GM21360 (cell line): ENCODE measurements at regions not wholly inside any gene's neighbourhood (a gene's known extent, or its start where the extent isn't known, plus 50 kb on each side); places are given as distances from the start of the nearest gene placed in this dataset.

Experiments used
- ATAC-seq: cut with Tn5 transposase; IDR thresholded peaks from one replicate; pipeline ENCODE4 v1.9.1; 2021; ENCODE audit warnings: mild to moderate bottlenecking, moderate library complexity; ENCODE audit not compliant: unreplicated experiment

GRCh38 chr2:163200741-163201140 is 362.2 kb upstream of the KCNH7 start:
- ATAC-seq, result no peak

DNA sequence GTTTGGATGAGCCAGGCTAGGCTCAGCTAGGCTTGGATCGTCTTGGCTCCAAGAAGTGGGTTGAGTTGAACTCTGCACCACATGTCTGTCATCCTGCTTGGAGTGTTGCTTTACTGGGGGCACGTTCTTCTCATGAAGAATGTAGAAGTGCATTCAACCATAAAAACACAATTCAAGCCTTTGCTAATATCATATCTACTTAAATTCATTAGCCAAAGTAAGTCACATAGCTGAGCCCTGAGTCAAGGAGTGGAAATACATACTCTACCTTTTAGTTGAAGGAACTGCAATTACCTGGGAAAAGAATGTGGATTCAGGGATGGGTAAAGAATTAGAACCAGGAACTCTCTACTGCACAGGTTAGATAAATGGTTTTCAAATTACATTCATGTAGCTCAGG is 360.4 kb upstream of the KCNH7 start:
- no peak for ATAC-seq

DNA sequence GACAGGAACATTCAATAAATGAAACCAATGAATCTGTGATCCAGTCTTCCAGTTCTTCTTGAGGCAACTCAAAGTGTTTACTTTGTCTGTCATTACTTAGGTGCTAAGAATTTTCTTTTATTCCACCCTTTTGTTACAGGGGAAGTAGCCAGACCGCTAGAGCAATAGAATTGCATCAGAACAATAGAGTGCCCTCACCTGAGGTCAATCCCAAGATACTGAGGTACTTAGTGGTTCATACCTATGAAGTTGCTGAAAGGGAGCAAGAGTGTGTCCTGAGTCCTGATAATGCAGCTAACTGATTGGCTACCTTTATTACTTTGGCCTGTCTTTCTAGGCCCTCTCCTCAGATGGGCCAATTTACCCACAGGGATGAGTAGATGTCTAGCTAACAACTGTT is 359.4 kb upstream of the KCNH7 start:
- ATAC-seq, result no peak

- peak; percentile 87 for ATAC-seq
Observed at GRCh38 chr2:163191372-163191771, 352.8 kb upstream of the KCNH7 start.

GRCh38 chr2:163187995-163188655 is 349.6 kb upstream of the KCNH7 start:
- ATAC-seq, result no peak

DNA sequence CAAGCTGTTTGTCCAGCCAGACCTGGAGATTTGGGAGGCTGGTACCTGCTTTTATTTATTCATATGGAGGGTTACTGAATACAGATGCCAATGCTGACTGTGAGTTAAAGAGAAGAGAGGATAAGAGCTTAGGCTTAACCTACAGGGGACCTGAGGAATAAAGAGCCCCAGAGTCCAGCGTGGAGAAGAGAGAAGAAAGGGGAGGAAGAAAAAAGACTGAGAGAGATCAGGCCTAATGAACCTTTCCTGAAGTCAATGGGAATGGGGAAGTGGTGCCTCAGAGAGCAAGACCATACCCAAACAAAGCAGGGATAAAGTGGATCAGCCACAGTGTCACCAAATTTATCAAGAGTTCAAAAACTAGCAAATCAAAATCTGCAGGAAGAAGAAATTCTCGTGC is 348.6 kb upstream of the KCNH7 start:
- ATAC-seq, result no peak

DNA sequence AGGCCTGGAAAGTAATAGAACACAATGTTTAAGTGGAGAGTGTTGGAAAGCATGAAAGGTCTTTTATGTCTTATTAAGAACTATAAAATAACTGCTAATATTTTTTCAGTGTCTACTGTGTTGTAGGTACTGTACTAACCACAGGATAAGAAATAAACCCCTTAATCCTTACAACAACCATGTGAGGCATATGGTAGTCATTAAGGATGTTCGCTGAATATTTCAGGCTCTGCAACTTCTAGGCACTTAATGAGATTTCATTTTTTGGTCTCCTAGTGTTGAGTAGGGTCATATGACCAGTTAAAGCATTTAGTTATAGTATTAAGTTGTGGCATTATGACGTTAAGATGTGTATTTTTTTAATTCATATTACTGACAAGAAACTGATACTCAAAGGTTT is 346.6 kb upstream of the KCNH7 start:
- no peak for ATAC-seq

DNA sequence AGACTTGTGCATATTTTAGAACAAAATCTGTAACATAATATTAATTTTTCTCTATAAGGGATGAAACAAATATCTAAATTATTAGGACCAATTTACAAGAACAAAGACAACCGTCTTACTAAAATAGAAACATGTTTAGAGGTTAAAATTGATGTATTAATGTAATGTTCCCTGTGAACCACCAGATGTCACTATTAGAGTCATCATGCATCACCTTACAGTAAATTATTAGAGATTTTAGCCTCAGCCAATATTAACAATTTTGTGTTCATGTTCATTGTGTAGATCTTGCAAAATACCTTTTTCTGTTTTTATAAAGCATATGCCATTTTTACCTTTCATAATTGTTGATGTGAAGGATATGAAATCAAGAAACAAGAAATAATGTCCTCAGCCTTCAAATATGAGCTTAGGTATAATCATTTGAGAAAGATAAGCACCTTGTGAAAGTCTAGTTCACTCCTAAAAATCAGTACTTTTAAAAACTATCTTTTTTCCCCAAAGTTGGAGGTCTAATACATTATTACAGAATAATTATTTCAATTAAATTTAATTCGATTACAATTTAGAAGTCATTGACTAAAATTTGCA is 344.3 kb upstream of the KCNH7 start:
- no peak for ATAC-seq

GRCh38 chr2:163177592-163177991 is 339.0 kb upstream of the KCNH7 start:
- ATAC-seq, result no peak

GRCh38 chr2:163175294-163175693 is 336.7 kb upstream of the KCNH7 start:
- ATAC-seq, result no peak

DNA sequence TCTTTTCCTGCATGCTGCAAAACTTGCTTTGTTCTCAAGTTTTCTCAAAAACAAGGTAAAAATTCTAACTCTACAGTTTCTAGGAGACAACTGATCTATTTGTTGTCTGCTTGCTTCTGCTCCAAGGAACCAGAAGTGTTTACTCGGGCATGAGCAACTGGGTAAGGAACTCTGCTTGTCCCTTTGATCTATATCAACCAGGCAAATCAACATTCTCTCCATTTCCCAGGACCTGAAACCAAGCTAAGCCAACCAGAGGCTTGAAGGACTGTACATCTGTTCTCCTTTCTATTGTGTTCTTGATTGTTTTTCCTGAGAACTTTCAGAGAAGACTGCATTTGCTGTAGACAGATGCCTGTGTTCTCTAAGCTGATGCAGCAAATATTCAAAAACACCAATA is 335.0 kb upstream of the KCNH7 start:
- ATAC-seq, result no peak

GRCh38 chr2:163171786-163172530 is 333.4 kb upstream of the KCNH7 start:
- no peak for ATAC-seq

DNA sequence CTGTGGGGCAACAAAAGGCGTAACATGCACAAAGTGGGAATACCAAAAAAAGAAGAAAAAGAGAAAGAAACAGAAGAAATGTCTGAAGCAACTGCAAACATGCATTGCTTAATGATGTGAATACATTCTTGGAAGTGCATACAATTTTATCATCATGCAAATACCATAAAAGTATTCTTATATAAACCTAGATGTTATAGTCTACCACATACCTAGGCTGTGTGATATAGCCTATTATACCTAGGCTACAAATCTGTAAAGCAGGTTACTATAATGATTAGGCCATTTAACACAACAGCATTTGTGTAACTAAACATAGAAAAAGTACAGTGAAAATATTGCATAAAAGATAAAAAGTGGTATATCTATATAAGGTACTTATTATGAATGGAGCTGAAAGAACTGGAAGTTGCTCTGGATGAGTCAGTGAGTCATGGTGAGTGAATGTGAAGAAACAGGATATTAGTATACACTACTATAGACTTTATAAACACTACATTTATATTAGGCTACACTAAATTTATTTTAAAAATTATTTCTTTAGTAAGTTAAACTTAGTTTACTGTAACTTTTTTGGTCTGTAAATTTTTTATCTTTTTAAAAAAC is 319.4 kb upstream of the KCNH7 start:
- no peak for ATAC-seq

GRCh38 chr2:163157411-163157810 is 318.8 kb upstream of the KCNH7 start:
- no peak for ATAC-seq

GRCh38 chr2:163155925-163156324 is 317.4 kb upstream of the KCNH7 start:
- no peak for ATAC-seq

- ATAC-seq, result peak; percentile 94
Observed at GRCh38 chr2:163155279-163155883, 316.8 kb upstream of the KCNH7 start.

DNA sequence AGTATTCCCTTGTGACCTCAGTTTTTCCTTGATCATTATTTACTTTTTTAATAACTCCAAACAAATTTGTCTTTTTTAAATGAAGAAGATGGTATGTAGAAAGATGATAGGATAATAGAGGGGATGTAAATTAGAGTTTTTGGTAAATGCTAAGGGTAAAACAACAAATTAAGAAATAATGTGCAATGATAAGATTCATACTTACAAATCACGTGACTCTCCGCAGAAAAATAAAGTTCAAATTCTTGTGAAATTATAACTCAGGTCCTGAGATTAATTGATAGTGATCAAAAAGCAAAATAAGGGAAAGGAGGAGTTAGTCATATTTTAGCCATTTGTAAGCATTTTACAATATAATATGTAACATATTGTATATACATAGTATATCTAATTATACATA is 304.1 kb upstream of the KCNH7 start:
- no peak for ATAC-seq

DNA sequence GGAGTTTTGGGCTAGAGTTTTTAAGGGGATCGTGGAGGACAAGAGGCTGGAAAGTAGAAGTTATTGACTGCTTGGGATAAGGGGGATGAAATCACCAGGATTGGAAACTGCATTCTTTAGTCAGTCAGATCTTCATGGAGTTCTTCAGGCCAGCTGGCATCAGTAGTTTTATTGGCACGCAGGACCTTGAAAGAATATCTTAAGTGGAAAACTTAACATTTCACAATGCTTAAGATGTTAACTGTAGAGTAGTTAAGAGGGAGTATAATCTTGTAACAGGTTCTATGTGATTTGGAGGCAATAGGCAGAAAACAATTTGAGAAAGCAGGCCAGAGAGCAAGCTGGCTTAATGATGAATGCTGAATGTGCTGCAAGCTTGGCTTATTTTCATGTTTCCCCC is 300.4 kb upstream of the KCNH7 start:
- no peak for ATAC-seq

- no peak for ATAC-seq
Observed at GRCh38 chr2:163135256-163135655, 296.7 kb upstream of the KCNH7 start.

DNA sequence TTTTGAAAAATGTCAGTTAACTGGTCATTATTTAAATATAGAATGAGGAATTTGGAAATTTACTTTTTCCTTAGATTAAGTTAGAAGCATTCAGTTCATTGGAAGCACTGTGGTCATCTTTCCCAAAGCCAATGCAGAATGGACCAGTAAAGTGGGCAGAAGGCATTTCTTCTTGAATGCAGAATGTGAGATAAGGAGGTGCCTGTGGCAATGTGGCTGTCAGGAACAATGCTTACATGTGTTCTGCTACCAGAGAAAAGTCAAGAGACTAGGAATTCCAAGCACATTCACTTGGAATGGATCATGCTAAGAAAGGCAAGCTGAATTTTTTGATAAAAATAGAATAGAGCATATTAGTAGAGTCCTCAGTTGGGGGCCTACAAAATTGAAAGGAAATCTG is 295.0 kb upstream of the KCNH7 start:
- ATAC-seq, result no peak

DNA sequence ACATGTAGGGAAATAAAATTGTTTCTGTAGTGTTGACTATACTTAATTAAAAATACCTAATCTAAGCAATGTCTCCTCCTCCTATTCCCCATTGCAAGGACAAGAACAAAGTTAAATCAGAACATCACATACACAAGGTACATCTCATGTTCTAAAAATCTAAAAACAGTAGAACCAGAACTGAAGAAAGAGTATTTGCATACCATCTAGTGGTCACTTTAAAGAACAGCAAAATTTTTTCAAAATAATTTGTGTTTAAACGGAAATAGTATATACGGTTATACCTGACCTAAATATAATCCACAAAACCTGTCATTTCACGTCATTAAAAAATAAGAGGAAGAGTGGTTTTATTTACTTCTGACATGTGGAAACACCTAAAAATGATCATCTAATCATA is 294.3 kb upstream of the KCNH7 start:
- ATAC-seq, result peak; percentile 59
